ENCODE measurements at regions not wholly inside any gene's neighbourhood (a gene's known extent, or its start where the extent isn't known, plus 50 kb on each side); places are given as distances from the start of the nearest gene placed in this dataset.
A peak's percentile ranks its signal among the peaks of the same experiment; 100 is the strongest.

DNA sequence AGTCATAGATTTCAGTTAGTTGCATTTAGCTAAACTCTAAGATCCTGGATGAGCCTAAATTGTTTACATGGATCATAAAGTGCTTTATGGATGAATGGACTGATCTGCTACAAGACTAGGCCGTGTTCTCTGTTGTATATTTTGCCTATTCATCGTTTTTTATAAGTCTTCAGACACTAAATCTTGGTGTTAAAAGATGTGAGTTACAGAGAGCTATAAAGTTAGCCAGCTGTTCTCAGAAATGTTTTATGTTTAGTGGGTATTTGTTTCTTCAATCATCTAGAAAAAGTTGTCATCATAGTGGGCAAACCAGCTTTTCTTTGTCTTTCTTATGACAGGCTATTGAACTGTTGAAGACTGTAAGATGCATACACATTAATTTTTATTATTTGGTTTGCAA lies 585.8 kb upstream of the SEMA6A start:
- DNase-seq (ENCODE audit: low read depth), result no peak
- no peak overlapping the region for H3K4me3 ChIP-seq (ENCODE audit: low read depth, low read length)
- TF ChIP-seq, protein P1, sequence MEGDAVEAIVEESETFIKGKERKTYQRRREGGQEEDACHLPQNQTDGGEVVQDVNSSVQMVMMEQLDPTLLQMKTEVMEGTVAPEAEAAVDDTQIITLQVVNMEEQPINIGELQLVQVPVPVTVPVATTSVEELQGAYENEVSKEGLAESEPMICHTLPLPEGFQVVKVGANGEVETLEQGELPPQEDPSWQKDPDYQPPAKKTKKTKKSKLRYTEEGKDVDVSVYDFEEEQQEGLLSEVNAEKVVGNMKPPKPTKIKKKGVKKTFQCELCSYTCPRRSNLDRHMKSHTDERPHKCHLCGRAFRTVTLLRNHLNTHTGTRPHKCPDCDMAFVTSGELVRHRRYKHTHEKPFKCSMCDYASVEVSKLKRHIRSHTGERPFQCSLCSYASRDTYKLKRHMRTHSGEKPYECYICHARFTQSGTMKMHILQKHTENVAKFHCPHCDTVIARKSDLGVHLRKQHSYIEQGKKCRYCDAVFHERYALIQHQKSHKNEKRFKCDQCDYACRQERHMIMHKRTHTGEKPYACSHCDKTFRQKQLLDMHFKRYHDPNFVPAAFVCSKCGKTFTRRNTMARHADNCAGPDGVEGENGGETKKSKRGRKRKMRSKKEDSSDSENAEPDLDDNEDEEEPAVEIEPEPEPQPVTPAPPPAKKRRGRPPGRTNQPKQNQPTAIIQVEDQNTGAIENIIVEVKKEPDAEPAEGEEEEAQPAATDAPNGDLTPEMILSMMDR (conservative IDR thresholded peaks at IDR 0.05; ENCODE audit: low read depth, low read length), result no peak

DNA sequence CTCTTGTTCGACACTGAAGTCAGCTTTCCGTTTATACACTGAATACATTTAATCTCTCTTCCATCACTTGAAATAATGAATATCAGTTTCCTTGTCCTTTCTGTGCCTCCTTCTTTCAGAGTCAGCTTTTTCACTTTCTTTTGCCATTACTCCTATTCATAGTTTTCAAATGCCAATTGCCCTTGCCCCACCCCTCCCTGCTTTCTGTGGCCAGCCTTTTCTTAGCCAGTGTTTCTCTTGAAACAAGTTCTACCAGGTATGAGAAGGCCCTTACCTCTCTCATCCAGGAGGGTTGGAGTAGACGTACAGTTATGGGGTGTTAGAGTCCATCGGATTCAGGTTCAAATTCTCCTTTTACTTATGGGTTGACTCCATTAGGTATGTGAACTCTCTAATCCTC lies 574.7 kb upstream of the SEMA6A start:
- H3K4me3 ChIP-seq (ENCODE audit: low read depth, low read length), result no peak overlapping the region
- TF ChIP-seq, protein P1 (conservative IDR thresholded peaks at IDR 0.05; ENCODE audit: low read depth, low read length), result no peak
- DNase-seq (ENCODE audit: low read depth), result no peak

DNA sequence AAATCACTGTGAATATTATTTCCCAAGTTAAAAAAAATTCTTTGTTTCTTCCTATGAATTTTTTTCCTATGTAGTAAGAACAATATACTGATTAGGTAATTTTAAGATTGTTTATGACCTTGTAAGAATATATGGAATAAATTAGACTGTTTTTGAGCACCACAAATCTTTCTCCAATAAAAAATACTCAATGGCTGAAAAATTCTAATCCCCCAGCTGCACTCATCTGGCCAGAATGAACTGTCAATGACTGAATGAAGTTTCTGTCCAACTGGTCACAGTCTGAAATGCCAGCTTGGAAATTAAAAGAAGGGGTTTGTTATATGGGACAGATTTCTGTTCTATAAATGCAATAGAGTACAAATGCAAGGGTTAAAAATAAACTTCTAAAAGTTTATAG lies 569.5 kb upstream of the SEMA6A start:
- DNase-seq (ENCODE audit: low read depth), result no peak
- H3K4me3 ChIP-seq (ENCODE audit: low read depth, low read length), result no peak overlapping the region

DNA sequence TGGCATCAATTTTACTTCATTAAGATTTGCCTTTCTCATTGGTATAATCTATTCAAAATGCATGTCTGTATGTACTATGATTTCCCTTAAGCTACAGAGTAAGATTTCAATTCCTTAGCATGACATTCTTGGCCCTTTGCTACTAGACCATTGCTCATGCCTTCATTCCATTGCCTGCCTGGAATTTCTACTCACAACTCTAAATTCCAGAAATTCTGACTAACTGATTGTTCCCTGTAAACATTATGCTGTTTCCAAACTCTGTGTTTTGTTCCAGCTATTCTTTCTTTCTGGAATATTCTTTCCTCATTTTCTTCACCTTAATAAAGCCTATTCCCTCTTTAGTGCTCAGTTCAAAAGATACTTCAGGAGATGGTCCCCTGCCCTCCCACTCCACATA lies 568.8 kb upstream of the SEMA6A start:
- peak; percentile 27 for DNase-seq (ENCODE audit: low read depth)

More for the DNA sequence above, 569.5 kb upstream of the SEMA6A start:
- TF ChIP-seq, protein P1 (conservative IDR thresholded peaks at IDR 0.05; ENCODE audit: low read depth, low read length), result no peak

DNA sequence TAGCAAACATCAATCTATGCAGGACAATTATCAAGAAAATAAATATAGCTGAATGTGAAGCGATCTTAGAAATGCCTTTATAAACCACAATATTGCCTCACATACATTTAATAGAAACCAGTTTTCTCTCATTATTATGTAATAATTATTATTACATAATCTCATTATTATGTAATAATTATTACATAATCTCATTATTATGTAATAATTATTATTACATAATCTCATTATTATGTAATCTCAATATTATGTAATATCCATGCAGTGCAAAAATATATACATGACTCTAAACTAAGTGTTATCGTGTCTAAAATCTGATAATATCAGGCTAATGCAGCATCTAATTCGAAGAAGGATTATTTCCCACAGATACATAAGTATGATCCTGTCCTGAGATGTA lies 563.9 kb upstream of the SEMA6A start:
- no peak overlapping the region for H3K4me3 ChIP-seq (ENCODE audit: low read depth, low read length)
- DNase-seq (ENCODE audit: low read depth), result no peak
- TF ChIP-seq, protein P1 (conservative IDR thresholded peaks at IDR 0.05; ENCODE audit: low read depth, low read length), result no peak

More for the DNA sequence above, 568.8 kb upstream of the SEMA6A start:
- no peak overlapping the region for H3K4me3 ChIP-seq (ENCODE audit: low read depth, low read length)
- TF ChIP-seq, protein P1 (conservative IDR thresholded peaks at IDR 0.05; ENCODE audit: low read depth, low read length), result no peak

DNA sequence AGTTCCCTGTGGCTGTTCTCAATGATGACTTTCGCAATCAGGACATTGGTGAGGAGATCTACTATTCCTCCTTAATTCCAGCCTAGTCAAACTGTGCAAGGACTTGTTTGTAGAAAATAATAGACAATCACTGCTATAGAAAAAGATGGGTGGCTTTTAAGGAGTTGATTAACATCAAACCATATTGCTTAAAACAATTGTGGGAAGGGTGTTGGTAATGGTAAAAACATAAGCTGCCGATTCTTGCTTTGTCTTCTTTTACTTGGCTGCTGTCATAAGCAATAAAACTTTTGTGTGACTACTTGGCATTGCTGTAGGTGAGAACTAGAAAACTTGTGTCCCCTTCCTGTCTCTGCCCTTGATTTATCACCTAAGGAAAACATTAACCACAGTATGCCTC lies 561.2 kb upstream of the SEMA6A start:
- H3K4me3 ChIP-seq (ENCODE audit: low read depth, low read length), result no peak overlapping the region
- TF ChIP-seq, protein P1 (conservative IDR thresholded peaks at IDR 0.05; ENCODE audit: low read depth, low read length), result no peak
- no peak for DNase-seq (ENCODE audit: low read depth)

DNA sequence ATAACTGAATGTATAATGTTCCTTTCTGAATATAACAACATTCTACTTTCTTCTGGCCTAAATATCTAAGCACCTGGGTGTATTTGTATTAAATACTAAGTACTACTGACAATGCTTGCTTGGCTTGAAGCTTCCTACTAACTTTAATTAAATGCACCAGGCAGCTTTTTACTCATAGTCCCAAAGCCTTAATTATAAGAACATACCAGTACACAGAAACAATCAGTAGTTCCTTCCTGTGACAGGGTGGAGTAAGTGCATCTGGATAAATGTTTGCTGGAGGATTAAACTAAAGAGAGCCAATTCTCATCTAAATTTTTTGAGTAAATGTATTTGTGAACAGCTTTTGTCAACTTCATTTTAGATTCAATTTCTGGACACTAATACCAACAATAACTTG lies 558.6 kb upstream of the SEMA6A start:
- TF ChIP-seq, protein P1 (conservative IDR thresholded peaks at IDR 0.05; ENCODE audit: low read depth, low read length), result no peak
- DNase-seq (ENCODE audit: low read depth), result no peak
- no peak overlapping the region for H3K4me3 ChIP-seq (ENCODE audit: low read depth, low read length)
